Stimulated activated CD4-positive, alpha-beta T cell treated with anti-CD3 and anti-CD28 coated beads, Interleukin-12 subunit alpha, Interleukin-12 subunit beta, amount 100 ng/mL, for 48 hours (primary cell): ENCODE measurements at regions not wholly inside any gene's neighbourhood (a gene's known extent, or its start where the extent isn't known, plus 50 kb on each side); places are given as distances from the start of the nearest gene placed in this dataset.

ENCODE experiments used
- DNase-seq, 3 donors: peaks; one replicate each; pipeline ENCODE4 v3.0.0-alpha.2; 2020; ENCODE audit warnings: low read depth in 2 of 3, low spot score in 1 of 3

DNA sequence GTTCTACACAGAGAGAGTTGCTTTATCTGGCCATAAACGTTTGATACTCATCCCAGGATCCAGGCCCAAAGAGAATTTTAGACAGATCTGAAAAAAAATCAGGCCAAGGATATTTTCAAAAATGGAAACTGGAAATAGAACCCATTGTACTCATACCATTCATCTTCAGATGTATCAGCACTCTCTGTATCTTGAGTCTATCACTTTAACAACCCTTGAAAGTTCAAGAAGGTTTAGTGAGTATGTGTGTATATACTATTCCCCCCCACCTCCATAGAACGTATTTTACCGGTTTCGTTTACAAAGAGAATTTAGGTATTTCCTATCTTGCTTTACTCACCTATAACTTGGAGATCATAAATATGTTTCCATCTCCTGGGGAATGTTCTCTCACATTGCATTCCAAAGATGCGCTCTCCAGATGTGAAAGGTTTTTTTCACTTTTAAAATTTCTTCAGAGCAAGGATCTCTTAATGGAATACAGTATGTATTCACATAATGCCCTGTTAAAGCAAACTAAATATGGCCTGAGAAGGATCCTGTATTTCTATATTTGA is 105.5 kb upstream of the TUT7 start:
- no peak for DNase-seq

DNA sequence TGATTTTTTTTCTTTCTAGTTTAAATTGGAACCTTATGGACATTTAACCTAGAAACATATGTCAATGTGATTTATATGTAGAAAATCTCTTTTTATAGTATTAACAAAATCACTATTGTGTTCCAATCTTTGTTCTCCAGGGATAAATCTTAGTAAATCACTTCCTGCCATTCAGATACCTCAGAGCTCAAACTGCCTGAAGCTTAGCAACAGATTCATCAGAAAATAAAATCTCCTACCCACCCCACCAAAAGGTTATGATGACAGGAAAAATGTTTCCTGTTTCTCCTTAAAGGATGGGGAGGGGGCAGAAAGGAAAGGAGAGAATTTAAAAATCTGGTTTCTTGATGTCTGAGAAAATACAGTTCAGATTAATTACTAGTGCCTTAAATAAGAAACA is 105.0 kb upstream of the TUT7 start:
- DNase-seq: no peak

- DNase-seq: no peak
These were observed 104.1 kb upstream of the TUT7 start for GRCh38 chr9:86458191-86458855.

DNA sequence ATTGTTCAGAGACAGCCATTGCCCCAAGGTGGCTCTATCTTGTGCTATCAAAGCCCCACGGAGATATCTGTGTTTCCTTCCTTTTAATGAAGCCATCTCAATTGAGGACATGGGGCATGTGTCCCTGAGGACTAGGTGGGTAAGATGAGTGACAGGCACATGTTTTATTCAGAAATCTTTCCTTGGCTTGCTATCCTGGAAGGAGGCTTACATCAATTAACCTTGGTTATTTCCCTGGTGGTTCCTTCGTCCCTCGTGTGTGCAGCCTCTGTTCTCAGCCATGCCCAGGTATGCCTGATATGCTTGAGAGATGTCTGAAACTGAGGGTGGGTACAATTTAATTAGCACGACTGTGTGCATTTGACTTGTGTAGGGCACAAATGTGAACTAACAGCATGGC is 102.2 kb upstream of the TUT7 start:
- DNase-seq: no peak

DNA sequence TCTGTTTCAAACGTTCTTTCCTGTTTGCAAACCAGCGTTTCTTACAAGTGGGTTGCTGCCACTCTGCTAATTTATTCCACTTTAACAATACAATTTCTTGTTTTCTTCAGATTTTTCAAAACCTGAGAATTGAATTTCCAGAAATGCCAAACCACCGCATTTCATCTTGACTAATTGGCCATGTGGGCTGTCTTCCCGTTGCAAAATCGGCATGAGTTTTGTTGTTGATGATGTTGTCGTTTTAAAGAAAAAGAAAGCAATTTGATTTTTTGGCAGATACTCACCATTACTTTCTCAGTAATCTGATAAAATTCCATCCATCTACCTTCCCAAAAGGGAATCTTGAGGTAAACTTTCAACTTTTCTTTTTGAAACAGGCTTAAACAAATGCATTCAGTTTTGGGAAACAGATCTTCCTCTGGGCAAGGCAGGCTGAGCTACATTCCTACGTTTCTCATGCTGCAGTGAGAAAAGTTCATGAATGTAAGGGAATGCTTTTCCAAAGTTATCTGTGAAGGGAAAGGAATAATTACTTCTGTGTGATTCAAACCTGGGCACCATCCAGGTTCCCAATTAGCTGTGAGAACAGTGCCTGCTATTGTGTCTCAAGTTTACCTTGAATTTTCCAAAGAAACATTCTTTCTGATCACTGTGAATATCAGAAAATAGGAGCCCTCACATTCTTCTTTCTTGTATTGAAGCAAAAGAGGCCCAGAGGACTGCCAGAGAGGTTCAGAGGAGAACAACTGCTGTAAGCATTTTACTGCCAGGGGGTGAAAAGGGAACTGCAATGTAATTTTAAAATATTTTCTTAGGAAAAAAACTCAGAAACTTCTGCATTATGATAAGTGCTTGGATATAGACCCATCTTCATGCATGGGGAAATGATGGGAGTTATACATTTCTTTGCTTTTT is 100.7 kb upstream of the TUT7 start:
- no peak for DNase-seq

GRCh38 chr9:86452201-86452828 is 98.1 kb upstream of the TUT7 start:
- no peak for DNase-seq

DNA sequence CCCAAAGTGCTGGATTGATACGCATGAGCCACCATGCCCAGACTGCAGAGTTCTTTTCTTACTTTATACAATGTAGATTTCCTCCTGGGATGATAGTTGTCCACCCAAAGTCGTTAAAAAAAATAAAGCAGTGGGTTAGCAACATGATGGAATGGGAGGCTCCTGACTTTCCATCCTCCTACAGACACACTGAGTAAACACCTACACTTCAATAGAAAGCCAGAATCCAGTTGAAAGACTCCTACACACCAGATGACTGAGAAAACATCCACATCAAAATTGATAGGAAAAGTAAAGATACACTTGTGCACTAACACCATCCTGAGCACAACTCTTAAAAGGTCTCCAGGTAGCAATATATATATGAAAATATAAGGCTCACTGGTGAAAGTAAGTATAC is 95.0 kb upstream of the TUT7 start:
- no peak for DNase-seq

DNA sequence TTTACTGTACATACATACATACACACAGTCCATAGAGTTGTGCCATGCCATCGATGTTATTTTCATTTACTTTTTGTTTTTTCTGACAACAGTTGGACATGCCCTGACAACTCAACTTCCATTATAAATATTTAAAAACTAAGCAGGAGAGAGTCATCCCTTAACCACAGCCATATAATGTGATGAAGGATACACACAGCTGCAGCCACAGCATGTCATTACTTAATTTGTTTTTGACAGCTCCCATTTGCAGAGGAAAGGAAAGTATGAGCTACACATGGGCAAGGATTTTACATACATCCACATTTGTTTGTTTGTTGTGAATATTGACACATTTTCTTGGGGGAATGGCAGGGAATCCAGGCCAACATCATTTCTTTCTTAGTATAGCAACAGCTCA is 91.5 kb upstream of the TUT7 start:
- DNase-seq: no peak

DNA sequence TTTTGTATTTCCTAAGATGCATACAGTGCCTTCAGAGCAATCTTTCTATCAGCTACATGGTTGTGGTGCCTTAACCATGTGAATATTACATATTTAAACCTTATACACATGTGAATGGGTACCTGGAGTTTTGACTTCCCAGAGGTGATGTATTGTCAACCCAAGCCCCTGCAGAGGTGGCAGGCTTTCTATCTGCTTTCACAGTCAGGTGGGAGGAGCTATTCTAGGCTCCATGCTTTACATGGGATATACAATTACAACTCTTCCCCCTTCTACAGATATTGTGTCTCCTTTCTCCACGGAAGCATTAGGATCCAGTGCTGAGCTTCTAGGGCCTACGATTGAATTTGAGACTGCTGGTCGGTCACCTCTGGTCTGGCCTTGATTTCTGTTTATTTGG is 89.8 kb upstream of the TUT7 start:
- DNase-seq: no peak

DNA sequence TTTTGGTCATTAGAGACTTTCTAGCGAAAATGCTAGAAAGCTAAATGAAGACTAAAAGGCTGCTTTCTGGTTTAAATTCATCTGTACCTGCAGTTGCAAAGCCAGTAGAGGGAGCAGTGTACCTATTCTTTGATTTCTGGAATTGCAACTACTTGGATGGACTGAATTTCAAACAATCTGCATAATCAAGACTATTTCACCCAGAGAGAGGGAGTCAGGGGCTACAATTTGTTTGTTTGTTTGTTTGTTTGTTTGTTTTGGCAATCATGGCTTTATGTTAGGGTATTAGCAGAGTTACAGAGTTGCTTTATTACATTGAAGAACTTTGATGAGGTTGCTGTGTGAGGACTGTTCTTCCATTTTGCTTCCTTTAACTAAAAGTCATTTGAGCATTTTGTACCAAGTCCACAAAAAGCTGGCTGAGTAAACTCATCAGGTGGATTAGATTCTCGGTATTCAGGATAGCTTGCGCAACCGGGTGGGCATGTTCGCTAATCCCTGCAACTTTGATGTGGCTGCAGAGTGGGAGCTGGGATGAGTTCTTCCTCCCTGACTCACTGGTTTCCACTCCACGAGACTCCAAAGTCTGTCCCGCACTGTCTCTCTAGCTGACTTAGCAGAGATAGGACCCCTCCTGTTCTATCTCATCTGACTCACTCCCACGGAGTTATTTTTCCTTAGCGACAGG is 80.0 kb upstream of the TUT7 start:
- no peak for DNase-seq

DNA sequence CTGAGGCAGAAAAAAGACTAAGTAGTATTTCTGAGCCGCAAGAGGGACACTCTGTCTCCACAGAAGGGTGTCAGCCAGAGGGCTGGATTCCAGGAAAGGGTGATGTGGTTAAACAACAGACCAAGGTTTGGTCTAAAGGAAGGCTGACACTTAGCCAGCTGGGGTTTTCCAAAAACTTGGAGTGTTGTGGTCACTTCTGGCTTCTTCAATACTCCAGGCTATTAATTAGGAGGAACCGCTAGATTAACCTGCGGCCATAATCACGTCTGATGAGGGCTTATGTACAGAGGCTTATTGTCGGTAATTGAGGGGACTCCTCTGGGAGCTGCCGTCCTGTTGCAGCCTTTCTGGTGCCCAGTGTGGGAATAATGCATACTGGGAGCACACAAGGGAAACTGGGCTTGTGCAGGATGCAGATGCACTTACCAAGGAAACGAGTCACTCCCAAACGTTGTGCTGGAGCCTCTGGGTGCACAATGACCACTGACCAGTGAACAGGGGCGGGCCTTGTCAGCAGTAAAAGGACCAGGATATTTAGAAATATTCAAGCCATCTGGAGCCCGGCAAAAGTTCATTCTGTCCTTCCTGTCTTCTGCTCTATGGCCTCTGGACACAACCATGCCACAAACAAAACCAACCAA is 70.2 kb upstream of the TUT7 start:
- DNase-seq: no peak

GRCh38 chr9:86413971-86414880 is 60.0 kb upstream of the TUT7 start:
- no peak for DNase-seq

GRCh38 chr9:86410281-86410680 is 56.1 kb upstream of the TUT7 start:
- no peak for DNase-seq

GRCh38 chr9:86408121-86408520 is 53.9 kb upstream of the TUT7 start:
- no peak for DNase-seq

GRCh38 chr9:86407022-86407421 is 52.8 kb upstream of the TUT7 start:
- peak in 2 of 3 donors; percentile 0 to 9 for DNase-seq

DNA sequence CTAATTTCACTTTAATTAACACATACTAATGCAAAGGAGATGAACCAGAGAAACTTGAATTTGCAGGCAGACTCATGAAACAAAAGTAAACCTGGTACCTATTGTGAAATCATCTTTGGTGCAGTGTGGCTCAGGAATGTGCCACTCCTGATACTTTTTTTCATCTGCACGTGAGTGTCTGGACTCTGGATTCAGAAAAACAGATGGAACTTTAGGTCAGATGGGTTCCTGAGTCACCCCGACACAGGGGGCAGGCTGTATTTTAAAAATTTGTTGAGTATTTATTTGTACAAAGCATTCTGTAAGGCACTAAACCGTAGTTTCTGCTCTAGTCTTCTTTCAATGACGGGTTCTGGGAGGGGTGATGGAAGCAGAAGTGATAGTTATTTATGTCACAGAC is 52.2 kb upstream of the TUT7 start:
- no peak for DNase-seq

- peak; percentile 3 to 25 (median 8) for DNase-seq
These were observed 51.7 kb upstream of the TUT7 start for GRCh38 chr9:86405926-86406325.

GRCh38 chr9:86405086-86405491 is 50.9 kb upstream of the TUT7 start:
- DNase-seq: no peak
